Kidney (tissue), 13 donors: ENCODE measurements at regions not wholly inside any gene's neighbourhood (a gene's known extent, or its start where the extent isn't known, plus 50 kb on each side); places are given as distances from the start of the nearest gene placed in this dataset.

Experiments
- DNase-seq, 5 donors: peaks; one replicate each; pipeline ENCODE4 v3.0.0-alpha.2; 2013 to 2020
- FAIRE-seq: peaks from 2 replicates; lab custom pipeline; 2012; peaks lifted over from hg19 to GRCh38; lab: Jason Lieb, UNC
- H3K27ac ChIP-seq, 2 donors: one replicate each; pipeline ENCODE4 v1.7.0; 2013; ENCODE audit warnings: low read depth in 2 of 2, low read length in 2 of 2, inconsistent platforms in 1 of 2
- H3K27me3 ChIP-seq: one replicate; pipeline ENCODE4 v1.7.1; 2013; ENCODE audit warnings: low read length, inconsistent platforms; ENCODE audit not compliant: control insufficient read depth, insufficient read depth
- H3K36me3 ChIP-seq, 3 donors: one replicate each; pipeline versions ENCODE4 v1.7.0 to v1.7.1; 2013; ENCODE audit warnings: low read length in 3 of 3, control low read depth in 1 of 3, inconsistent platforms in 1 of 3; ENCODE audit not compliant: insufficient read depth in 3 of 3, control insufficient read depth in 2 of 3
- H3K4me1 ChIP-seq, 3 donors: one replicate each; pipeline versions ENCODE4 v1.7.0 to v1.7.1; 2013; ENCODE audit warnings: low read length in 3 of 3, inconsistent platforms in 1 of 3, low read depth in 1 of 3; ENCODE audit not compliant: control insufficient read depth in 2 of 3, insufficient read depth in 2 of 3
- H3K4me3 ChIP-seq, 3 donors: one replicate each; pipeline versions ENCODE4 v1.7.0 to v1.8.1; 2013; ENCODE audit warnings: low read length in 3 of 3, control low read depth in 1 of 3, inconsistent platforms in 1 of 3
- H3K9ac ChIP-seq, 3 donors: one replicate each; pipeline versions ENCODE4 v1.7.0 to v1.7.1; 2013; ENCODE audit warnings: low read length in 3 of 3, control low read depth in 1 of 3, inconsistent platforms in 1 of 3
- H3K9me3 ChIP-seq, 3 donors: one replicate each; pipeline versions ENCODE4 v1.7.0 to v1.7.1; 2013; ENCODE audit warnings: low read length in 3 of 3, control low read depth in 1 of 3, inconsistent platforms in 1 of 3; ENCODE audit not compliant: control insufficient read depth in 2 of 3, insufficient read depth in 1 of 3
- intact Hi-C: fragments of 100-400 bp; cut with DNase I; formaldehyde crosslinking; loops from one replicate; pipeline ENCODE4 v1.11.1; 2022
- TF ChIP-seq, protein P1 (sequence below): IDR thresholded peaks from 3 replicates; pipeline ENCODE4 v1.5.1; 2012; ENCODE audit warnings: mild to moderate bottlenecking, moderate library complexity, borderline replicate concordance; ENCODE audit not compliant: insufficient read depth; ENCODE audit errors: extremely low read depth
- donor health status: control.
- donor health status: control.
- donor health status: control.
- donor health status: control.
- donor health status: control.
- donor health status: DM: yes; HTN: yes; CAD: no.
- donor health status: Normal renal cell carcinoma (clear cell type).

- Histone ChIP-seq H3K9ac (peak overlapping the region in 1 of 3 donors; percentile 29), H3K36me3 (no peaks in the 10 kb centered on the region), H3K27me3 (no peaks in the 10 kb centered on the region), H3K4me3 (no peak overlapping the region), H3K27ac (peak overlapping the region; percentile 34 to 64), H3K9me3 (no peaks in the 10 kb centered on the region), H3K4me1 (peaks cover 0 to 3% (median 0%) of the 10 kb centered on the region in 3 donors)
- DNase-seq, result peak in 2 of 5 donors; percentile 26 to 78
- intact Hi-C loops, result no loop called here
- TF ChIP-seq, protein P1, sequence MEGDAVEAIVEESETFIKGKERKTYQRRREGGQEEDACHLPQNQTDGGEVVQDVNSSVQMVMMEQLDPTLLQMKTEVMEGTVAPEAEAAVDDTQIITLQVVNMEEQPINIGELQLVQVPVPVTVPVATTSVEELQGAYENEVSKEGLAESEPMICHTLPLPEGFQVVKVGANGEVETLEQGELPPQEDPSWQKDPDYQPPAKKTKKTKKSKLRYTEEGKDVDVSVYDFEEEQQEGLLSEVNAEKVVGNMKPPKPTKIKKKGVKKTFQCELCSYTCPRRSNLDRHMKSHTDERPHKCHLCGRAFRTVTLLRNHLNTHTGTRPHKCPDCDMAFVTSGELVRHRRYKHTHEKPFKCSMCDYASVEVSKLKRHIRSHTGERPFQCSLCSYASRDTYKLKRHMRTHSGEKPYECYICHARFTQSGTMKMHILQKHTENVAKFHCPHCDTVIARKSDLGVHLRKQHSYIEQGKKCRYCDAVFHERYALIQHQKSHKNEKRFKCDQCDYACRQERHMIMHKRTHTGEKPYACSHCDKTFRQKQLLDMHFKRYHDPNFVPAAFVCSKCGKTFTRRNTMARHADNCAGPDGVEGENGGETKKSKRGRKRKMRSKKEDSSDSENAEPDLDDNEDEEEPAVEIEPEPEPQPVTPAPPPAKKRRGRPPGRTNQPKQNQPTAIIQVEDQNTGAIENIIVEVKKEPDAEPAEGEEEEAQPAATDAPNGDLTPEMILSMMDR, result no peak
- no peak for FAIRE-seq
Observed at GRCh38 chr1:31523769-31524168, 52.5 kb upstream of the TINAGL1 start.

DNA sequence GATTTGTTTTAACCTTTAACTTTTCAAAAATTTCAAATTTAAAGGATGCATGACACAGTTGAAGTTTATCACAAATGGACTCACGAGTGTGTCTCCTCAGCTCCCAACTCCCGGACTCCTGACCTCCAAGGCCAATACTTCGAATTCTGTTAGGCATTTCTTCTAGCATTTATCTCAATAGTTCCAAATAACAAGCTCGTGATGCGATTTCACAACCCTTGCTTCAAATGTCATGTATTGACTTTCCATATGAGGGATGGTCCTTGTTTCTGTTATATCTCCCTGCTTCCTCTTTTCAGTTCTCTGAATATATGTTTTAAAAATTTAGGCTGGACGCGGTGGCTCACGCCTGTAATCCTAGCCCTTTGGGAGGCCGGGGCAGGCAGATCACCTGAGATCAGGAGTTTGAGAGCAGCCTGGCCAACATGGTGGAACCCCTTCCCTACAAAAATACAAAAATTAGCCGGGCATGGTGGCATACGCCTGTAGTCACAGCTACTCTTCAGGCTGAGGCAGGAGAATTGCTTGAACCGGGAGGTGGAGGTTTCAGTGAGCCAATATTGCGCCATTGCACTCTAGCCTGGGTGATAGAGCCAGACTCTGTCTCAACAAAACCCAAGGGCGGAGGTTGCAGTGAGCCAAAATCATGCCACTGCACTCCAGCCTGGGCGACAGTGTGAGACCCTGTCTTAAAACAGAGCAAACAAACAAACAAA, 52.0 kb upstream of the TINAGL1 start:
- H3K27ac ChIP-seq, result peak overlapping the region; percentile 34 to 64
- no peak overlapping the region for H3K4me3 ChIP-seq
- intact Hi-C loops, result no loop called here
- DNase-seq (no peak), FAIRE-seq (no peak)
- H3K27me3 ChIP-seq, result no peaks in the 10 kb centered on the region
- H3K9ac ChIP-seq, result no peak overlapping the region
- H3K9me3 ChIP-seq, result no peaks in the 10 kb centered on the region
- no peaks in the 10 kb centered on the region for H3K36me3 ChIP-seq
- peaks cover 0 to 3% (median 0%) of the 10 kb centered on the region in 3 donors for H3K4me1 ChIP-seq
- TF ChIP-seq, protein P1, result no peak
